Activated T-cell treated with anti-CD3 and anti-CD28 coated beads for 48 hours (primary cell): ENCODE measurements at regions not wholly inside any gene's neighbourhood (a gene's known extent, or its start where the extent isn't known, plus 50 kb on each side); places are given as distances from the start of the nearest gene placed in this dataset.

Source experiments
- DNase-seq: peaks from one replicate; pipeline ENCODE4 v3.0.0-alpha.2; 2020; ENCODE audit warnings: low read depth

GRCh38 chr10:90975096-90975495 lies 54.2 kb upstream of the ANKRD1 start:
- no peak for DNase-seq

- DNase-seq, result no peak
Observed at GRCh38 chr10:90977162-90977854, 56.4 kb upstream of the ANKRD1 start.

GRCh38 chr10:90977855-90978486 lies 57.1 kb upstream of the ANKRD1 start:
- DNase-seq, result no peak

- DNase-seq, result no peak
Observed at GRCh38 chr10:90982406-90983008, 61.6 kb upstream of the ANKRD1 start.

GRCh38 chr10:90983914-90984549 lies 63.1 kb upstream of the ANKRD1 start:
- no peak for DNase-seq

- DNase-seq, result no peak
Observed at GRCh38 chr10:90984898-90985297, 64.0 kb upstream of the ANKRD1 start.

- DNase-seq, result no peak
Observed at GRCh38 chr10:90985321-90985933, 64.5 kb upstream of the ANKRD1 start.

GRCh38 chr10:90986136-90986760 lies 65.4 kb upstream of the ANKRD1 start:
- DNase-seq, result no peak

- DNase-seq, result no peak
Observed at GRCh38 chr10:90986870-90987269, 66.0 kb upstream of the ANKRD1 start.

GRCh38 chr10:90987383-90987782 lies 66.5 kb upstream of the ANKRD1 start:
- no peak for DNase-seq

- no peak for DNase-seq
Observed at GRCh38 chr10:90988024-90988423, 67.1 kb upstream of the ANKRD1 start.

- no peak for DNase-seq
Observed at GRCh38 chr10:90988802-90989201, 67.9 kb upstream of the ANKRD1 start.

GRCh38 chr10:90989378-90989777 lies 68.5 kb upstream of the ANKRD1 start:
- no peak for DNase-seq

- no peak for DNase-seq
Observed at GRCh38 chr10:90992462-90992861, 71.6 kb upstream of the ANKRD1 start.

- DNase-seq, result no peak
Observed at GRCh38 chr10:90993340-90993739, 72.5 kb upstream of the ANKRD1 start.

- DNase-seq, result no peak
Observed at GRCh38 chr10:90997670-90998069, 76.8 kb upstream of the ANKRD1 start.

GRCh38 chr10:90998733-90999511 lies 78.0 kb upstream of the ANKRD1 start:
- DNase-seq, result no peak

- no peak for DNase-seq
Observed at GRCh38 chr10:90999512-91000172, 78.8 kb upstream of the ANKRD1 start.

GRCh38 chr10:91000470-91000869 lies 79.6 kb upstream of the ANKRD1 start:
- no peak for DNase-seq

- no peak for DNase-seq
Observed at GRCh38 chr10:91000985-91001384, 80.1 kb upstream of the ANKRD1 start.

GRCh38 chr10:91002656-91003055 lies 81.8 kb upstream of the ANKRD1 start:
- DNase-seq, result no peak
